CD4-positive, alpha-beta T cell (primary cell): ENCODE measurements at regions not wholly inside any gene's neighbourhood (a gene's known extent, or its start where the extent isn't known, plus 50 kb on each side); places are given as distances from the start of the nearest gene placed in this dataset.
"Not testable (repeated sequence)": the region's sequence is repeated elsewhere in the genome, so short reads cannot be mapped to it uniquely, and the experiment has no call there.

Experiments
- ATAC-seq: fragments of 200-7000 bp; cut with Tn5 transposase; one replicate; pipeline ENCODE4 v1.10.0; 2022; ENCODE audit warnings: mild to moderate bottlenecking; ENCODE audit not compliant: poor library complexity
- CTCF ChIA-PET: fragments of 350-600 bp; sonication (Branson Sonifier 250); formaldehyde crosslinking; loops from one replicate; lab custom pipeline; 2021; ENCODE audit warnings: antibody characterized with exemption, inconsistent platforms; lab: Charles Lee
- POLR2A ChIA-PET: fragments of 350-600 bp; sonication (Branson Sonifier 250); formaldehyde crosslinking; loops from one replicate; lab custom pipeline; 2021; ENCODE audit warnings: antibody characterized with exemption, inconsistent platforms; lab: Charles Lee
- DNase-seq, 14 experiments: peaks; one replicate each; pipeline ENCODE4 v3.0.0-alpha.2; 2013 to 2020; ENCODE audit warnings: mixed read lengths in 2 of 14
- H3K27ac ChIP-seq, 2 donors: one replicate each; pipeline versions ENCODE4 v1.5.1 to v1.7.0; 2013; ENCODE audit warnings: low read length in 2 of 2, low read depth in 1 of 2, mild to moderate bottlenecking in 1 of 2
- H3K27me3 ChIP-seq, 2 experiments: 1 replicate in 1 of 2; 2 replicates in 1 of 2; pipeline versions ENCODE4 v1.6.1 to v1.7.0; 2013; ENCODE audit warnings: low read length in 2 of 2, control low read depth in 1 of 2, mild to moderate bottlenecking in 1 of 2, moderate library complexity in 1 of 2; ENCODE audit not compliant: insufficient read depth in 2 of 2, control insufficient read depth in 1 of 2
- H3K36me3 ChIP-seq: one replicate; pipeline ENCODE4 v1.6.1; 2013; ENCODE audit warnings: low read length, control low read depth; ENCODE audit not compliant: insufficient read depth
- H3K4me1 ChIP-seq: one replicate; pipeline ENCODE4 v1.6.1; 2013; ENCODE audit warnings: low read length, control low read depth; ENCODE audit not compliant: insufficient read depth
- H3K4me3 ChIP-seq: one replicate; pipeline ENCODE4 v1.5.1; 2013; ENCODE audit warnings: mild to moderate bottlenecking, low read length, moderate library complexity
- H3K9me3 ChIP-seq, 2 experiments: 1 replicate in 1 of 2; 2 replicates in 1 of 2; pipeline versions ENCODE4 v1.6.1 to v1.7.0; 2013; ENCODE audit warnings: low read length in 2 of 2, mild to moderate bottlenecking in 2 of 2, control low read depth in 1 of 2, moderate library complexity in 1 of 2; ENCODE audit not compliant: control insufficient read depth in 1 of 2, insufficient read depth in 1 of 2
- H3K27ac Mint-ChIP-seq: one replicate; pipeline ENCODE4 v1.8.0; 2020; ENCODE audit warnings: mixed read lengths
- H3K27me3 Mint-ChIP-seq: one replicate; pipeline ENCODE4 v1.8.0; 2021; ENCODE audit warnings: mixed read lengths
- H3K36me3 Mint-ChIP-seq: one replicate; pipeline ENCODE4 v1.8.0; 2021; ENCODE audit warnings: low read depth, mixed read lengths
- H3K4me1 Mint-ChIP-seq: one replicate; pipeline ENCODE4 v1.8.0; 2021; ENCODE audit warnings: low read depth, mixed read lengths
- H3K4me3 Mint-ChIP-seq: one replicate; pipeline ENCODE4 v1.8.0; 2020; ENCODE audit warnings: mild to moderate bottlenecking, mixed read lengths
- H3K9me3 Mint-ChIP-seq: one replicate; pipeline ENCODE4 v1.8.0; 2020; ENCODE audit warnings: mixed read lengths
- intact Hi-C, 2 experiments: fragments of 100-400 bp; cut with DNase I in 1 of 2; cut with micrococcal nuclease in 1 of 2; formaldehyde crosslinking; loops; one replicate each; pipeline versions ENCODE4 v1.15.1 to v1.9.0; 2023 to 2025; cut with DNase I, micrococcal nuclease
- TF ChIP-seq, protein P1 (sequence below): fragments of 200-600 bp; IDR thresholded peaks from one replicate; pipeline ENCODE4 v1.8.0; 2022; ENCODE audit warnings: antibody characterized with exemption, mild to moderate bottlenecking

- H3K4me1 ChIP-seq = no peaks in the 10 kb centered on the region
- no peak overlapping the region for H3K4me3 Mint-ChIP-seq
- intact Hi-C loops = no loop called here
- no peaks in the 10 kb centered on the region for H3K36me3 Mint-ChIP-seq
- POLR2A ChIA-PET = no interaction called here
- peaks cover 6% of the 10 kb centered on the region for H3K4me1 Mint-ChIP-seq
- no peak overlapping the region for H3K27ac ChIP-seq
- TF ChIP-seq, protein P1, sequence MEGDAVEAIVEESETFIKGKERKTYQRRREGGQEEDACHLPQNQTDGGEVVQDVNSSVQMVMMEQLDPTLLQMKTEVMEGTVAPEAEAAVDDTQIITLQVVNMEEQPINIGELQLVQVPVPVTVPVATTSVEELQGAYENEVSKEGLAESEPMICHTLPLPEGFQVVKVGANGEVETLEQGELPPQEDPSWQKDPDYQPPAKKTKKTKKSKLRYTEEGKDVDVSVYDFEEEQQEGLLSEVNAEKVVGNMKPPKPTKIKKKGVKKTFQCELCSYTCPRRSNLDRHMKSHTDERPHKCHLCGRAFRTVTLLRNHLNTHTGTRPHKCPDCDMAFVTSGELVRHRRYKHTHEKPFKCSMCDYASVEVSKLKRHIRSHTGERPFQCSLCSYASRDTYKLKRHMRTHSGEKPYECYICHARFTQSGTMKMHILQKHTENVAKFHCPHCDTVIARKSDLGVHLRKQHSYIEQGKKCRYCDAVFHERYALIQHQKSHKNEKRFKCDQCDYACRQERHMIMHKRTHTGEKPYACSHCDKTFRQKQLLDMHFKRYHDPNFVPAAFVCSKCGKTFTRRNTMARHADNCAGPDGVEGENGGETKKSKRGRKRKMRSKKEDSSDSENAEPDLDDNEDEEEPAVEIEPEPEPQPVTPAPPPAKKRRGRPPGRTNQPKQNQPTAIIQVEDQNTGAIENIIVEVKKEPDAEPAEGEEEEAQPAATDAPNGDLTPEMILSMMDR = no peak
- ATAC-seq (no peak), DNase-seq (no peak)
- no peak overlapping the region for H3K4me3 ChIP-seq
- CTCF ChIA-PET = no interaction called here
- no peaks in the 10 kb centered on the region for H3K36me3 ChIP-seq
- no peaks in the 10 kb centered on the region for H3K9me3 Mint-ChIP-seq
- H3K9me3 ChIP-seq = peaks cover 0 to 10% of the 10 kb centered on the region in 2 experiments
- H3K27me3 Mint-ChIP-seq = no peaks in the 10 kb centered on the region
- no peak overlapping the region for H3K27ac Mint-ChIP-seq
- no peaks in the 10 kb centered on the region for H3K27me3 ChIP-seq
Observed at GRCh38 chrX:45508454-45508853, 307.8 kb upstream of the DIPK2B start.

- Mint-ChIP-seq H3K27me3 (peaks cover 4% of the 10 kb centered on the region), H3K9me3 (no peaks in the 10 kb centered on the region), H3K4me1 (peaks cover 6% of the 10 kb centered on the region), H3K27ac (no peak overlapping the region), H3K36me3 (no peaks in the 10 kb centered on the region), H3K4me3 (no peak overlapping the region)
- TF ChIP-seq, protein P1 = no peak
- Histone ChIP-seq H3K27me3 (no peaks in the 10 kb centered on the region), H3K36me3 (no peaks in the 10 kb centered on the region), H3K27ac (no peak overlapping the region), H3K4me1 (no peaks in the 10 kb centered on the region), H3K4me3 (no peak overlapping the region), H3K9me3 (peaks cover 0 to 10% of the 10 kb centered on the region in 2 experiments)
- DNase-seq (no peak), ATAC-seq (no peak)
- ChIA-PET CTCF (no interaction called here), POLR2A (no interaction called here)
- intact Hi-C loops = no loop called here
Observed at GRCh38 chrX:45506149-45506730, 305.6 kb upstream of the DIPK2B start.

GRCh38 chrX:45505214-45505613 lies 304.5 kb upstream of the DIPK2B start:
- peaks cover 6% of the 10 kb centered on the region for H3K4me1 Mint-ChIP-seq
- Histone ChIP-seq H3K9me3 (peaks cover 0 to 10% of the 10 kb centered on the region in 2 experiments), H3K36me3 (no peaks in the 10 kb centered on the region), H3K4me3 (no peak overlapping the region), H3K27me3 (no peaks in the 10 kb centered on the region), H3K27ac (no peak overlapping the region), H3K4me1 (no peaks in the 10 kb centered on the region)
- H3K9me3 Mint-ChIP-seq = no peaks in the 10 kb centered on the region
- DNase-seq (peak in 1 of 14 experiments; percentile 5), ATAC-seq (no peak)
- POLR2A ChIA-PET = no interaction called here
- no peak overlapping the region for H3K27ac Mint-ChIP-seq
- intact Hi-C loops = no loop called here
- H3K36me3 Mint-ChIP-seq = no peaks in the 10 kb centered on the region
- TF ChIP-seq, protein P1 = no peak
- CTCF ChIA-PET = no interaction called here
- peaks cover 6% of the 10 kb centered on the region for H3K27me3 Mint-ChIP-seq
- H3K4me3 Mint-ChIP-seq = no peak overlapping the region

- ATAC-seq, POLR2A ChIA-PET, H3K27ac Mint-ChIP-seq, H3K9me3 Mint-ChIP-seq, H3K4me3 ChIP-seq, H3K4me3 Mint-ChIP-seq, H3K27ac ChIP-seq, H3K4me1 Mint-ChIP-seq, H3K27me3 Mint-ChIP-seq, DNase-seq, H3K36me3 Mint-ChIP-seq, H3K36me3 ChIP-seq, H3K4me1 ChIP-seq, CTCF ChIA-PET, intact Hi-C loops, H3K27me3 ChIP-seq: not testable (repeated sequence)
- peaks cover 0 to 10% of the 10 kb centered on the region in 2 experiments for H3K9me3 ChIP-seq
Observed at GRCh38 chrX:45503787-45504362, 303.2 kb upstream of the DIPK2B start.
